Thyroid gland (tissue), 4 donors: ENCODE measurements at regions not wholly inside any gene's neighbourhood (a gene's known extent, or its start where the extent isn't known, plus 50 kb on each side); places are given as distances from the start of the nearest gene placed in this dataset.

Experiments
- DNase-seq, 2 donors: peaks; one replicate each; pipeline ENCODE4 v3.0.0-alpha.2; 2019
- H3K27ac ChIP-seq, 3 donors: fragments of 200-600 bp; sonication (generic); 1 replicate in 2 of 3; 2 replicates in 1 of 3; pipeline ENCODE4 v1.5.1; 2016 to 2019; ENCODE audit warnings: mild to moderate bottlenecking in 1 of 3, moderate library complexity in 1 of 3
- H3K27me3 ChIP-seq: fragments of 200-600 bp; sonication (generic); one replicate; pipeline ENCODE4 v1.5.1; 2019
- H3K36me3 ChIP-seq, 2 donors: fragments of 200-600 bp; sonication (generic); one replicate each; pipeline ENCODE4 v1.5.1; 2016 to 2019
- H3K4me1 ChIP-seq, 2 donors: fragments of 200-600 bp; sonication (generic); one replicate each; pipeline ENCODE4 v1.5.1; 2017 to 2019
- H3K4me3 ChIP-seq, 3 donors: fragments of 200-600 bp; sonication (generic); replicated peaks in 1 of 3; 1 replicate in 2 of 3; 2 replicates in 1 of 3; pipeline ENCODE4 v1.5.1; 2016; ENCODE audit warnings: mild to moderate bottlenecking in 1 of 3
- H3K9me3 ChIP-seq: fragments of 200-600 bp; sonication (generic); one replicate; pipeline ENCODE4 v1.5.1; 2017
- POLR2A ChIP-seq, 2 donors: fragments of 450-650 bp; IDR thresholded peaks; one replicate each; pipeline ENCODE4 v1.6.1; 2017; ENCODE audit warnings: antibody characterized with exemption in 2 of 2, mild to moderate bottlenecking in 2 of 2, moderate library complexity in 1 of 2
- WGBS, 2 donors: methylation state at CpG; one replicate each; pipeline ENCODE4 v1.1.5; 2017; 5-methylcytosine and 5-hydroxymethylcytosine counted together
- intact Hi-C: fragments of 100-400 bp; cut with DNase I; formaldehyde crosslinking; loops from one replicate; pipeline ENCODE4 v1.15.1; 2023
- TF ChIP-seq, protein P1 (sequence below), 6 experiments: fragments of 200-600 bp in 3 of 6; fragments of 450-650 bp in 3 of 6; sonication (generic) in 3 of 6; IDR thresholded peaks; one replicate each; pipeline ENCODE4 v1.5.1; 2016 to 2019; ENCODE audit warnings: antibody characterized with exemption in 6 of 6, mild to moderate bottlenecking in 2 of 6, inconsistent platforms in 1 of 6, moderate library complexity in 1 of 6

DNA sequence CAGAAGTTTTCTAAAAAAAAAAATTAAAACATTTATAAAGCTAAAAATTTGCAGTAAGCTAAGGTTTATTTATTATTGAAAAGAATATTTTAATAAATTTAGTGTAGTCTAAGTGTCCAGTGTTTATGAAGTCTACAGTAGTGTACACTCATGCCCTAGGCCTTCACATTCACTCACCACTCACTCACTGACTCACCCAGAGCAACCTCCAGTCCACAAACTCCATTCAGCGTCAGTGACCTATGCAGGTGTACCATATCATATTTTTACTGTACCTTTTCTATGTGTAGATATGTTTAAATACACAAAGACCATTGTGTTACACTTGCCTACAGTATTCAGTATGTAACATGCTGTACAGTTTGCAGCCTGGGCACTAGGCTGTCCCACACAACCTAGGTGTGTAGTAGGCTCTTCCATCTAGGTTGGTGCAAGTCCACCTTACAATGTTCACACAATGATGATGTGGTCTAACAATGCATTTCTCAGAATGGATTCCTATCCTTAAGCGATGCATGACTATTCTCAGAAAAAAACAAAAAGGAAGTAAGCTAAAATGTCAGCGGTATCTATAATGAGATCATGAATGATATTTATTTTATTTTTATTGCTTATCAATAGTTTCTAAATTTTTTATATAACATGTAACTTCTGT is 336.7 kb downstream of the AGTPBP1 start:
- Histone ChIP-seq H3K4me1 (peaks cover 0 to 12% of the 10 kb centered on the region in 2 donors), H3K27me3 (no peaks in the 10 kb centered on the region), H3K36me3 (no peaks in the 10 kb centered on the region), H3K4me3 (no peak overlapping the region), H3K27ac (no peak overlapping the region), H3K9me3 (no peaks in the 10 kb centered on the region)
- WGBS, 2 donors = 81 to 96% methylated on average over 3 of the region's 3 CpGs
- no peak for DNase-seq
- TF ChIP-seq, protein P1, sequence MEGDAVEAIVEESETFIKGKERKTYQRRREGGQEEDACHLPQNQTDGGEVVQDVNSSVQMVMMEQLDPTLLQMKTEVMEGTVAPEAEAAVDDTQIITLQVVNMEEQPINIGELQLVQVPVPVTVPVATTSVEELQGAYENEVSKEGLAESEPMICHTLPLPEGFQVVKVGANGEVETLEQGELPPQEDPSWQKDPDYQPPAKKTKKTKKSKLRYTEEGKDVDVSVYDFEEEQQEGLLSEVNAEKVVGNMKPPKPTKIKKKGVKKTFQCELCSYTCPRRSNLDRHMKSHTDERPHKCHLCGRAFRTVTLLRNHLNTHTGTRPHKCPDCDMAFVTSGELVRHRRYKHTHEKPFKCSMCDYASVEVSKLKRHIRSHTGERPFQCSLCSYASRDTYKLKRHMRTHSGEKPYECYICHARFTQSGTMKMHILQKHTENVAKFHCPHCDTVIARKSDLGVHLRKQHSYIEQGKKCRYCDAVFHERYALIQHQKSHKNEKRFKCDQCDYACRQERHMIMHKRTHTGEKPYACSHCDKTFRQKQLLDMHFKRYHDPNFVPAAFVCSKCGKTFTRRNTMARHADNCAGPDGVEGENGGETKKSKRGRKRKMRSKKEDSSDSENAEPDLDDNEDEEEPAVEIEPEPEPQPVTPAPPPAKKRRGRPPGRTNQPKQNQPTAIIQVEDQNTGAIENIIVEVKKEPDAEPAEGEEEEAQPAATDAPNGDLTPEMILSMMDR (IDR thresholded peaks at IDR 0.05) = no peak
- TF ChIP-seq POLR2A (IDR thresholded peaks at IDR 0.05) = no peak
- intact Hi-C loops = no loop called here

DNA sequence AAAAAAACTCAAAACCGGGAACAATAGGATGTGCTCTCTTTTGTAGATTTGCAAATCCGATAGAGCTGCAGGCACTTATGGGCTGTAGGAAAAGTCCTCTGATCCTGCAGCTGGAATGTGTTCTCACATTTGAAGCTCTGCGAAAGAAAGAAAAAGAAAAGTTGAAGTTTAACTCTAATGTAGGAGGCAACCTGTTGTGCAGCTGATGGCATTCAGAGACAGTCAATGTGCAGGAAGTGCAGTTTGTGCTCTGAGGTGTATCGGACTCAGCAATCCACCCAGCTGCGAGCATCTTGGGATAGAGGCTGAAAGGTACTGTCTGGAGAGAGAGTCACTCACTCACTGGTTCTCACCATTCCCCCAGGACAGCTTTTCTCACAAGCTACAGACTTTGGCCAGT is 339.2 kb downstream of the AGTPBP1 start:
- H3K36me3 ChIP-seq = no peaks in the 10 kb centered on the region
- peaks cover 0 to 12% of the 10 kb centered on the region in 2 donors for H3K4me1 ChIP-seq
- no peak overlapping the region for H3K4me3 ChIP-seq
- H3K9me3 ChIP-seq = no peaks in the 10 kb centered on the region
- intact Hi-C loops = no loop called here
- DNase-seq = no peak
- no peak overlapping the region for H3K27ac ChIP-seq
- no peaks in the 10 kb centered on the region for H3K27me3 ChIP-seq
- WGBS, 2 donors = 52 to 59% methylated on average over 5 of the region's 5 CpGs
- TF ChIP-seq, protein P1 (IDR thresholded peaks at IDR 0.05) = no peak
- no peak for TF ChIP-seq POLR2A (IDR thresholded peaks at IDR 0.05)

DNA sequence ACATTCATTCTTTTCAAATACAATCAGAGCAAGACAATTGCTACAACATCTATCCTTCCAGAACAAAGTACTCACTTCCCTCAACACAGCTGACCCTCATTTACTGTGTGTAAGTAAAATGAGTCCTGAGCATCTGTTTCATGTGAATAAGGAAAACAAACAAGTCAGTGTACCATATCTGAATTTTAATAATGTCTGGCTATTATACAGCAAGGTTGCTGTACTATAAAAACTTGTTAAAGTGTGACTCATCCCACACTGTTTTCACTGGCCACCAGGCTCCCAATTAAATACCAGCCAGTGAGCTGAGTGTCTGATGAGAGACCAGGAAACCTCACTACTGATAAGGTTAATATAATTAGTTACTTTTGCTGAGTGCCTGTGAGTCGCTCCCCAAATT is 339.8 kb downstream of the AGTPBP1 start:
- Histone ChIP-seq H3K9me3 (no peaks in the 10 kb centered on the region), H3K27me3 (no peaks in the 10 kb centered on the region), H3K4me3 (no peak overlapping the region), H3K27ac (no peak overlapping the region), H3K36me3 (no peaks in the 10 kb centered on the region), H3K4me1 (peaks cover 0 to 12% of the 10 kb centered on the region in 2 donors)
- TF ChIP-seq, protein P1 (IDR thresholded peaks at IDR 0.05) = no peak
- no peak for TF ChIP-seq POLR2A (IDR thresholded peaks at IDR 0.05)
- intact Hi-C loops = no loop called here
- no peak for DNase-seq
- 22 to 32% methylated on average over 1 of the region's 1 CpG for WGBS, 2 donors

DNA sequence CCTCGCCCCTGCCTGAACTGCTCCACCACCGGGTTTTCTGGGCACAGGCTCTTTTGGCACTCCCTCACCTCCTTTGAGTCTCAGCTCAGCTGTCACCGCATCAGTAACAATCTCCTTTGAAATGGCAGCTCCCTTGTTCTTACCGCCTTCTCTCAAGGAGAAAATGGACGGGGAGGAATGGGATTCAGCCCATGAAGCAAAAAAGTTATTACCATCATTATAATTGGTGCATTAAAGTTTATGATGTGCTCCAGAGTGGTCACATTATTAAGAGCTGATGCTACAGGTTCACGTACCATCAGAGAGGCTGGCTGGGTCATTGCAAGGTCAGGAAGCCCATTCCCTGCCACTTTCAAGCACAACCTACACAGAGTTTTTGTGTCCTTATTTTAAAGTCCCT is 344.7 kb downstream of the AGTPBP1 start:
- H3K36me3 ChIP-seq = no peaks in the 10 kb centered on the region
- no peaks in the 10 kb centered on the region for H3K27me3 ChIP-seq
- H3K9me3 ChIP-seq = no peaks in the 10 kb centered on the region
- DNase-seq = no peak
- no peak overlapping the region for H3K27ac ChIP-seq
- intact Hi-C loops = loop anchor here (10.0 kb wide), 1 partner anchor 62 kb away; no protein-coding TSS in a partner anchor
- H3K4me3 ChIP-seq = no peak overlapping the region
- WGBS, 2 donors = 86 to 92% methylated on average over 6 of the region's 6 CpGs
- peaks cover 0 to 5% of the 10 kb centered on the region in 2 donors for H3K4me1 ChIP-seq
- TF ChIP-seq, protein P1 (IDR thresholded peaks at IDR 0.05) = no peak
- TF ChIP-seq POLR2A (IDR thresholded peaks at IDR 0.05) = no peak

DNA sequence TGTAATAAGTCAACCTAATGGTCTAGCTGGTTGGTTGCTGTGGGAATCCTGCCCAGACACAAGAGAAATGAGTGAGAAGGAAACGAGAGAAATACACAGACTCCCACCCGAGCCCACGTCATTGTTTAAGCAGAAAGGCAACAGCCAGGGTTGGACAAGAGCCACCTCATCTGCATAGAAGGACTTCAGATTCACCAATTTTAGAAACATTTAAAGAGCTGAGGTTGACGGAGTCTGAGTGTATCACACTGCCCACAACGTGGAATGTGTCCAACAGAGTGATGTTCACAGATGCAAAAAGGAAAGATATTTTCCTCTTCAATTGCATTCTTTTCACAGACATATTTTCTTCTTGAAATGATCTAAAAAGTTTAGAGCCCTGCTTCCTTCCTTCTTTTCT is 349.5 kb downstream of the AGTPBP1 start:
- TF ChIP-seq, protein P1 (IDR thresholded peaks at IDR 0.05) = no peak
- TF ChIP-seq POLR2A (IDR thresholded peaks at IDR 0.05) = no peak
- Histone ChIP-seq H3K36me3 (no peaks in the 10 kb centered on the region), H3K27me3 (no peaks in the 10 kb centered on the region), H3K4me1 (no peaks in the 10 kb centered on the region), H3K9me3 (no peaks in the 10 kb centered on the region), H3K27ac (no peak overlapping the region), H3K4me3 (no peak overlapping the region)
- DNase-seq = no peak
- 31 to 68% methylated on average over 5 of the region's 5 CpGs for WGBS, 2 donors
- intact Hi-C loops = loop anchor here (10.0 kb wide), 1 partner anchor 57 kb away; no protein-coding TSS in a partner anchor
